Right atrium auricular region (tissue), 2 donors: ENCODE measurements at regions not wholly inside any gene's neighbourhood (a gene's known extent, or its start where the extent isn't known, plus 50 kb on each side); places are given as distances from the start of the nearest gene placed in this dataset.
"Not testable (repeated sequence)": the region's sequence is repeated elsewhere in the genome, so short reads cannot be mapped to it uniquely, and the experiment has no call there.

Source experiments
- DNase-seq: peaks from one replicate; pipeline ENCODE4 v3.0.0-alpha.2; 2019; ENCODE audit warnings: low spot score
- H3K27ac ChIP-seq, 2 donors: fragments of 200-600 bp; sonication (generic); 1 replicate in 1 of 2; 2 replicates in 1 of 2; pipeline ENCODE4 v1.5.1; 2016 to 2019
- H3K27me3 ChIP-seq, 2 donors: fragments of 200-600 bp; sonication (generic); one replicate each; pipeline versions ENCODE4 v1.5.1 to v1.6.0; 2017 to 2019
- H3K36me3 ChIP-seq: fragments of 200-600 bp; sonication (generic); one replicate; pipeline ENCODE4 v1.5.1; 2016
- H3K4me1 ChIP-seq, 2 donors: fragments of 200-600 bp; sonication (generic); one replicate each; pipeline versions ENCODE4 v1.5.1 to v1.6.0; 2017 to 2019
- H3K4me3 ChIP-seq, 2 donors: fragments of 200-600 bp; sonication (generic); 1 replicate in 1 of 2; 2 replicates in 1 of 2; pipeline ENCODE4 v1.5.1; 2017 to 2019; ENCODE audit warnings: mild to moderate bottlenecking in 1 of 2, moderate library complexity in 1 of 2
- H3K9me3 ChIP-seq, 2 donors: fragments of 200-600 bp; sonication (generic); one replicate each; pipeline ENCODE4 v1.5.1; 2019
- CTCF ChIP-seq, 2 donors: fragments of 200-600 bp; sonication (generic); IDR thresholded peaks; one replicate each; pipeline ENCODE4 v1.5.1; 2019; ENCODE audit warnings: antibody characterized with exemption in 2 of 2

DNA sequence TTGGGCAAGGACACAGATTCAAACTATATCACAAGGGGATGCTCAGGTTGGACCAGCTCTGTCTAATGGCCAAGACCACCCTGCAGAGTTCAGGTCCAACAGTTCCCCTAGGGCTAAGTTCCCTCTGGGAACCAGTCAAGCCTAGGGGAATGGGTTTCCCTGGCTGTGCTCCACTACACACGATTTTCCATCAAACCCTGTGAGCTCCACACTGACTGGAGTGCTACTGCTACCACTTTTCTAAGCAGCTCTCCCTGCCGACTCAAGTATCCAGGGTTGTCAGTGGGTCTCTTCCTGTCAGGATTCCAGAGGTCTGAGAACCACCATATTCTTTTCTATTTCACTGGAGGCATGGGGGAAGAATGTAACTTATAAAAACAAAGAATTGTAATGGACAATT is 280.4 kb upstream of the COL3A1 start:
- no peak for DNase-seq
- no peaks in the 10 kb centered on the region for H3K36me3 ChIP-seq
- no peak overlapping the region for H3K27ac ChIP-seq
- H3K4me1 ChIP-seq, result no peaks in the 10 kb centered on the region
- H3K9me3 ChIP-seq, result peaks cover 0 to 2% of the 10 kb centered on the region in 2 donors
- H3K27me3 ChIP-seq, result no peaks in the 10 kb centered on the region
- H3K4me3 ChIP-seq, result no peak overlapping the region
- no peak for TF ChIP-seq CTCF (IDR thresholded peaks at IDR 0.05)

DNA sequence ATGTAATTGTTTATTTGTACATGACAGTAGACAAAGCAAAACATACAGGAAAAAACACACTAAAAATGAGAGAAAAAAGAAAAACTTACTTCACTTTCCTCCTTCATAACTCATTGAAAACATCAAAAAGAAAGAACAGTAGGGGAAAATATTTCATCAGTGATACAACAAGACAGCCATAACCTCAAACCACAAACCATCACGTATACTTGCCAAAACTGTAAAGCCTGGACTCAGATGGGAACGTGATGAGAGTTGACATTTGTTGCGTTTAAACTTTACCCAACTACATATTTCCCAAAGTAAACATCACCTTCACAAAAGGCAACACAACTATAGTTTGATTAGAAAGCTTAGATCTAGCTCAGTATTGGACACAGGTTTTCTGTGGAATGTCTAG is 278.2 kb upstream of the COL3A1 start:
- H3K4me1 ChIP-seq, result no peaks in the 10 kb centered on the region
- no peaks in the 10 kb centered on the region for H3K36me3 ChIP-seq
- DNase-seq, result no peak
- no peaks in the 10 kb centered on the region for H3K27me3 ChIP-seq
- TF ChIP-seq CTCF (IDR thresholded peaks at IDR 0.05), result no peak
- peaks cover 0 to 3% of the 10 kb centered on the region in 2 donors for H3K9me3 ChIP-seq
- H3K4me3 ChIP-seq, result no peak overlapping the region
- H3K27ac ChIP-seq, result no peak overlapping the region

- not testable (repeated sequence) for H3K9me3 ChIP-seq, H3K36me3 ChIP-seq, H3K27ac ChIP-seq, H3K4me3 ChIP-seq, H3K4me1 ChIP-seq, DNase-seq, H3K27me3 ChIP-seq
Observed at GRCh38 chr2:188698151-188698550, 276.0 kb upstream of the COL3A1 start.

DNA sequence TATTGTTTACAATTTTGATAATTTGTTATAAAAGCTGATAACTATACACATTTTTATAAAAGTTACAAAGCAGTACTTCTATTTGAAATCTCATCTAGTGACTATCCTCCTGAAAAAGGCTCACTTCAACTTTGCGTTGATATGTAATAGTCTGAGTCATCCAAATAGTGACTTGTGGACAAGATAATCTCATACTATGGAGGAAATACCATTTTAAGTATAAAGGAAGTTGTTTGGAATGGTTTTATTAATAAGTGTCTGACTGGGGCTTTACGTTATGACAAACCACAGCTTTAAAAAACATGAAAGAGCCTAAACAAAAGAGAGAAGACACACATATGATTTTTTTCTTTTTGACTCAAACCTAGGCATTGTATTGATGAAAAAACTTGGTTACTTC is 272.3 kb upstream of the COL3A1 start:
- Histone ChIP-seq H3K9me3 (peaks cover 0 to 3% of the 10 kb centered on the region in 2 donors), H3K4me1 (no peaks in the 10 kb centered on the region), H3K27ac (no peak overlapping the region), H3K27me3 (no peaks in the 10 kb centered on the region), H3K36me3 (no peaks in the 10 kb centered on the region), H3K4me3 (no peak overlapping the region)
- DNase-seq, result no peak
- no peak for TF ChIP-seq CTCF (IDR thresholded peaks at IDR 0.05)

GRCh38 chr2:188705191-188705590 is 269.0 kb upstream of the COL3A1 start:
- Histone ChIP-seq H3K4me1 (no peaks in the 10 kb centered on the region), H3K36me3 (no peaks in the 10 kb centered on the region), H3K27me3 (no peaks in the 10 kb centered on the region), H3K4me3 (no peak overlapping the region), H3K9me3 (peaks cover 0 to 6% of the 10 kb centered on the region in 2 donors), H3K27ac (no peak overlapping the region)
- DNase-seq, result no peak
- TF ChIP-seq CTCF (IDR thresholded peaks at IDR 0.05), result no peak

DNA sequence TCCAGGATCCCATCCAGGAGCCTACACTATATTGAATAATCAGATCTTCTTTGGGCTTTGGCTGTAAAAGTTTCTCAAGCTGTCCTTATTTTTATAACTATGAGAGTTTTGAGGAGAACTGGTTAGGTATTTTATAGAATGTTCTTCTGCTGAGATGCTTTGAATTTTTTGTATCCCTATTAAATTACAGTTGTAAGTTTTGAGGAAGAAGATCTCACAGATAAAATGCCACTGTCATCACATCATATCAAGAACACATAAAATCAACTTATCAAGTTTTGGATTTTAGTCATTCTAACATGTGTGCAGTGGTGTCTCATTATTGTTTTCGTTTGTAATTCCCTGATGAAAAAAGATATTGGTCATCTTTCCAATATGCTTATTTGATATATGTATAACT is 260.2 kb upstream of the COL3A1 start:
- no peak overlapping the region for H3K27ac ChIP-seq
- H3K36me3 ChIP-seq, result no peaks in the 10 kb centered on the region
- no peaks in the 10 kb centered on the region for H3K4me1 ChIP-seq
- no peaks in the 10 kb centered on the region for H3K27me3 ChIP-seq
- TF ChIP-seq CTCF (IDR thresholded peaks at IDR 0.05), result no peak
- H3K9me3 ChIP-seq, result peaks cover 0 to 7% of the 10 kb centered on the region in 2 donors
- H3K4me3 ChIP-seq, result no peak overlapping the region
- no peak for DNase-seq
